ENCODE measurements at regions not wholly inside any gene's neighbourhood (a gene's known extent, or its start where the extent isn't known, plus 50 kb on each side); places are given as distances from the start of the nearest gene placed in this dataset.

DNA sequence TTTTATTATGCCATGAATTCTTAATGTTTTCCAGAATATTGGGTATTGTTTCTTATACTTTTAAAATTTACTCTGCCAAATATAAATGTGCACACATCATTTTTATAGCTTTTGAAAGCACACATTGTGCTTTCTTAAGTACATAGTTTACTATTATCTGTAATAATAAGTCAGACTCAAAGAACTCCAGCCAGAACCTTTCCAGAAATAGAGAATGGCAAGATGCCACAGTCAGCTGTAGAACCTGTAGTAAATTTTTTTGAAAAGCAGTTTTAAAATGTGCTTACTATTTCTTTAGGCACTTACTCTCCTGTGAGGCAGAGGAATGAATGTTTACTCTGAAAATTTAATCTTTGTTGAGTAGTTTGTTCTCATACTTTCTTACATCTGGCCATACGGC is 1287.1 kb downstream of the PCDH9 start (continued):
- TF ChIP-seq CTCF (IDR thresholded peaks at IDR 0.05) (no peak), OVOL2 (CRISPR knock-in tag; IDR thresholded peaks at IDR 0.05; ENCODE audit: borderline replicate concordance) (no peak), ZNF232 (CRISPR knock-in tag; IDR thresholded peaks at IDR 0.05) (no peak), ZNF121 (CRISPR knock-in tag; IDR thresholded peaks at IDR 0.05) (no peak), JUN (CRISPR knock-in tag; IDR thresholded peaks at IDR 0.05) (no peak), FOXJ3 (CRISPR knock-in tag; IDR thresholded peaks at IDR 0.05; ENCODE audit: borderline replicate concordance) (no peak), ZNF317 (CRISPR knock-in tag; IDR thresholded peaks at IDR 0.05; ENCODE audit: borderline replicate concordance, low read depth) (no peak), ESRRA (CRISPR knock-in tag; IDR thresholded peaks at IDR 0.05; ENCODE audit: borderline replicate concordance) (no peak), TEAD1 (CRISPR knock-in tag; IDR thresholded peaks at IDR 0.05) (no peak), ZBTB43 (CRISPR knock-in tag; IDR thresholded peaks at IDR 0.05) (no peak), ZNF416 (CRISPR knock-in tag; IDR thresholded peaks at IDR 0.05) (no peak)
- TF ChIP-seq, protein P1, sequence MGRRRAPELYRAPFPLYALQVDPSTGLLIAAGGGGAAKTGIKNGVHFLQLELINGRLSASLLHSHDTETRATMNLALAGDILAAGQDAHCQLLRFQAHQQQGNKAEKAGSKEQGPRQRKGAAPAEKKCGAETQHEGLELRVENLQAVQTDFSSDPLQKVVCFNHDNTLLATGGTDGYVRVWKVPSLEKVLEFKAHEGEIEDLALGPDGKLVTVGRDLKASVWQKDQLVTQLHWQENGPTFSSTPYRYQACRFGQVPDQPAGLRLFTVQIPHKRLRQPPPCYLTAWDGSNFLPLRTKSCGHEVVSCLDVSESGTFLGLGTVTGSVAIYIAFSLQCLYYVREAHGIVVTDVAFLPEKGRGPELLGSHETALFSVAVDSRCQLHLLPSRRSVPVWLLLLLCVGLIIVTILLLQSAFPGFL (CRISPR knock-in tag; IDR thresholded peaks at IDR 0.05; ENCODE audit: borderline replicate concordance): no peak
- TF ChIP-seq, protein P2, sequence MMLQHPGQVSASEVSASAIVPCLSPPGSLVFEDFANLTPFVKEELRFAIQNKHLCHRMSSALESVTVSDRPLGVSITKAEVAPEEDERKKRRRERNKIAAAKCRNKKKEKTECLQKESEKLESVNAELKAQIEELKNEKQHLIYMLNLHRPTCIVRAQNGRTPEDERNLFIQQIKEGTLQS (CRISPR knock-in tag; conservative IDR thresholded peaks at IDR 0.05): no peak

DNA sequence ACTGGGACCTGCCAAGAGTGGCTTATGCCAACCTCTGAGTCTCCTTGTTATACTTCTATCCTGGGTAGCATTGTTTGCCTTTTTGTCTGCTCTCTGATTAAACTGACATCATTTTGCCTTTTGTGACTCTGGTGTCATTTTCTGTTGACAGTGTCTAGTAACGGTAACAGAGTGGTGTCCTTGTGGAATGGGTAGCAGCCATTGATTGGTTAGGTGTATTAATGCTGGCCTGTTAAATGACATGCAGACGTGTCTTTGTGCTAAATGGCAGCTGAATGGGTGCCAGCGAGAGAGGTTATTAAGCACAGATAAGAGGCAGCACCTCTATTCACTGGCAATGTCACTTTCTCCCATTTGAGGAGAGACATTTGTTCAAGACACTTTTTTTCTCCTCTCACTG is 1289.4 kb downstream of the PCDH9 start:
- Mint-ChIP-seq H3K27ac (no peak overlapping the region), H3K4me3 (no peak overlapping the region), H3K9me3 (no peaks in the 10 kb centered on the region), H3K4me1 (no peaks in the 10 kb centered on the region), H3K27me3 (ENCODE audit: low read depth) (no peaks in the 10 kb centered on the region), H3K36me3 (no peaks in the 10 kb centered on the region)
- ATAC-seq: no peak
- DNase-seq (ENCODE audit: low spot score): no peak
- CTCF ChIA-PET: no interaction called here
- POLR2A ChIA-PET: no interaction called here
- TF ChIP-seq FOXK1 (CRISPR knock-in tag; IDR thresholded peaks at IDR 0.05): no peak
- TF ChIP-seq ZNF532 (CRISPR knock-in tag; IDR thresholded peaks at IDR 0.05; ENCODE audit: borderline replicate concordance): no peak
- no peak for TF ChIP-seq EMX1 (CRISPR knock-in tag; IDR thresholded peaks at IDR 0.05)
- TF ChIP-seq STAT6 (CRISPR knock-in tag; conservative IDR thresholded peaks at IDR 0.05; ENCODE audit: low read depth): no peak
- TF ChIP-seq JAZF1 (CRISPR knock-in tag; IDR thresholded peaks at IDR 0.05): no peak
- no peak for TF ChIP-seq FOXJ3 (CRISPR knock-in tag; IDR thresholded peaks at IDR 0.05; ENCODE audit: borderline replicate concordance)
- no peak for TF ChIP-seq CREB1 (CRISPR knock-in tag; IDR thresholded peaks at IDR 0.05)
- no peak for TF ChIP-seq TEAD1 (CRISPR knock-in tag; IDR thresholded peaks at IDR 0.05)
- TF ChIP-seq E2F1 (CRISPR knock-in tag; IDR thresholded peaks at IDR 0.05): no peak
- no peak for TF ChIP-seq KAT7 (CRISPR knock-in tag; IDR thresholded peaks at IDR 0.05; ENCODE audit: borderline replicate concordance)
- no peak for TF ChIP-seq NR2C2 (CRISPR knock-in tag; IDR thresholded peaks at IDR 0.05)
- no peak for TF ChIP-seq ATF1 (CRISPR knock-in tag; IDR thresholded peaks at IDR 0.05)
- TF ChIP-seq, protein P3, sequence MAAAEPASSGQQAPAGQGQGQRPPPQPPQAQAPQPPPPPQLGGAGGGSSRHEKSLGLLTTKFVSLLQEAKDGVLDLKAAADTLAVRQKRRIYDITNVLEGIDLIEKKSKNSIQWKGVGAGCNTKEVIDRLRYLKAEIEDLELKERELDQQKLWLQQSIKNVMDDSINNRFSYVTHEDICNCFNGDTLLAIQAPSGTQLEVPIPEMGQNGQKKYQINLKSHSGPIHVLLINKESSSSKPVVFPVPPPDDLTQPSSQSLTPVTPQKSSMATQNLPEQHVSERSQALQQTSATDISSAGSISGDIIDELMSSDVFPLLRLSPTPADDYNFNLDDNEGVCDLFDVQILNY (CRISPR knock-in tag; IDR thresholded peaks at IDR 0.05): no peak
- TF ChIP-seq ZNF232 (CRISPR knock-in tag; IDR thresholded peaks at IDR 0.05): no peak
- TF ChIP-seq ZNF416 (CRISPR knock-in tag; IDR thresholded peaks at IDR 0.05): no peak
